Liver (tissue), 3 donors: ENCODE measurements at regions not wholly inside any gene's neighbourhood (a gene's known extent, or its start where the extent isn't known, plus 50 kb on each side); places are given as distances from the start of the nearest gene placed in this dataset.

ENCODE experiments used
- CTCF ChIP-seq: fragments of 150-350 bp; IDR thresholded peaks from 2 replicates; pipeline ENCODE4 v1.5.1; 2017; ENCODE audit warnings: improper control_type of control experiment, low read depth, low read length; ENCODE audit not compliant: missing input control
- RAD21 ChIP-seq, 2 donors: IDR thresholded peaks; 2 replicates each; pipeline ENCODE4 v1.6.1; 2016; ENCODE audit warnings: antibody characterized with exemption in 2 of 2, mild to moderate bottlenecking in 2 of 2
- donor health status: healthy.
- donor health status: healthy.

- no peak for TF ChIP-seq CTCF
- TF ChIP-seq RAD21 (IDR thresholded peaks at IDR 0.05), result no peak
These were observed 82.2 kb upstream of the GPC1 start for GRCh38 chr2:240353086-240353798.
